GM23248 (cell line): ENCODE measurements at regions not wholly inside any gene's neighbourhood (a gene's known extent, or its start where the extent isn't known, plus 50 kb on each side); places are given as distances from the start of the nearest gene placed in this dataset.
"Not testable (repeated sequence)": the region's sequence is repeated elsewhere in the genome, so short reads cannot be mapped to it uniquely, and the experiment has no call there.

Source experiments
- DNase-seq: peaks from one replicate; pipeline ENCODE4 v3.0.0-alpha.2; 2015
- H2AFZ ChIP-seq: fragments of 200-600 bp; sonication (generic); 2 replicates; pipeline ENCODE4 v1.6.1; 2016; ENCODE audit warnings: antibody characterized with exemption
- H3F3A ChIP-seq: fragments of 200-600 bp; sonication (generic); 2 replicates; pipeline ENCODE4 v1.6.1; 2016; ENCODE audit warnings: mild to moderate bottlenecking, antibody characterized with exemption, mixed run types; ENCODE audit not compliant: insufficient read depth
- H3K27ac ChIP-seq: fragments of 200-600 bp; sonication (generic); 2 replicates; pipeline ENCODE4 v1.5.1; 2016; ENCODE audit warnings: mild to moderate bottlenecking
- H3K27me3 ChIP-seq: fragments of 200-600 bp; sonication (generic); replicated peaks from 2 replicates; pipeline ENCODE4 v1.6.1; 2016; ENCODE audit warnings: mild to moderate bottlenecking; ENCODE audit not compliant: insufficient read depth
- H3K36me3 ChIP-seq: fragments of 200-600 bp; sonication (generic); 2 replicates; pipeline ENCODE4 v1.6.1; 2016; ENCODE audit warnings: low read depth, mild to moderate bottlenecking
- H3K4me1 ChIP-seq: fragments of 200-600 bp; sonication (generic); 2 replicates; pipeline ENCODE4 v1.6.1; 2016; ENCODE audit warnings: mild to moderate bottlenecking; ENCODE audit not compliant: insufficient read depth
- H3K4me2 ChIP-seq: fragments of 200-600 bp; sonication (generic); one replicate; pipeline ENCODE4 v1.6.1; 2016; ENCODE audit warnings: mild to moderate bottlenecking; ENCODE audit not compliant: unreplicated experiment
- H3K4me3 ChIP-seq: fragments of 200-600 bp; sonication (generic); 2 replicates; pipeline ENCODE4 v1.5.1; 2016; ENCODE audit warnings: mild to moderate bottlenecking
- H3K79me2 ChIP-seq: fragments of 200-600 bp; sonication (generic); 2 replicates; pipeline ENCODE4 v1.6.1; 2016; ENCODE audit warnings: mild to moderate bottlenecking; ENCODE audit not compliant: insufficient read depth
- H3K9ac ChIP-seq: fragments of 200-600 bp; sonication (generic); 2 replicates; pipeline ENCODE4 v1.6.1; 2016; ENCODE audit warnings: mild to moderate bottlenecking
- H3K9me2 ChIP-seq: fragments of 200-600 bp; sonication (generic); 2 replicates; pipeline ENCODE4 v1.6.1; 2016; ENCODE audit warnings: mixed run types, mild to moderate bottlenecking, moderate library complexity; ENCODE audit not compliant: insufficient read depth
- H3K9me3 ChIP-seq: fragments of 200-600 bp; sonication (generic); one replicate; pipeline ENCODE4 v1.6.1; 2017; ENCODE audit warnings: low read depth
- H4K20me1 ChIP-seq: fragments of 200-600 bp; sonication (generic); 2 replicates; pipeline ENCODE4 v1.6.0; 2016; ENCODE audit not compliant: insufficient read depth
- EZH2 ChIP-seq: fragments of 200-600 bp; sonication (generic); IDR thresholded peaks from 2 replicates; pipeline ENCODE4 v1.6.1; 2018; ENCODE audit warnings: antibody characterized with exemption, mild to moderate bottlenecking; ENCODE audit not compliant: insufficient read depth, poor library complexity, severe bottlenecking
- EZH2phosphoT487 ChIP-seq: fragments of 200-600 bp; sonication (generic); IDR thresholded peaks from 2 replicates; pipeline ENCODE4 v1.6.1; 2018; ENCODE audit warnings: antibody characterized with exemption, moderate library complexity, mild to moderate bottlenecking, low read depth; ENCODE audit not compliant: insufficient read depth
- WGBS, 2 experiments: methylation state at CpG; one replicate each; pipeline ENCODE4 v1.1.6; 2015 to 2017; ENCODE audit warnings: low lambda C conversion rate in 2 of 2, low coverage in 1 of 2; ENCODE audit errors: missing lambda C conversion rate in 2 of 2; 5-methylcytosine and 5-hydroxymethylcytosine counted together
- in situ Hi-C: fragments of 300-500 bp; cut with MboI; formaldehyde crosslinking; loops from 2 replicates; pipeline ENCODE4 v1.15.0; 2020

DNA sequence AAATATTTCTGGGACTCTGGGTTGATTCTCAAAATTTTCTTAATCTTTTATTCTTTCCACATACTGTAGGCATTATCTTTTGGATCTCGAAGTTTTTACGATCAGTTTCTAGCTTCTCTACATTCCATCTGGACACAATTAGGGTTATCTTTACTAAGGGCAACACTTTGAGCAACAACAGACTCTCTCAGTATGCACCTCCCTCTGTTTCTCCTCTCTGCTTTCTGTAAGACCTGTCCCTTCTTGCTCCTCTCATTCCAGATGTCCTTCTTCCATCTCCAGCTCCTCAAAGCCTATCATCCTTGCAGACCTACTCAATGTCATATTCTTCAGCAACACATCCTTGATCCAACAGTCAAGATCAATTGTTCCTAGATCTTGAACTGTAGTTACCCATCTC lies 457.0 kb downstream of the SLC6A15 start:
- no peaks in the 10 kb centered on the region for H3F3A ChIP-seq

GRCh38 chr12:84446478-84446877 lies 466.1 kb downstream of the SLC6A15 start:
- H3K4me1 ChIP-seq, H2AFZ ChIP-seq, H3K79me2 ChIP-seq, H3K27ac ChIP-seq, H3K4me3 ChIP-seq, H3K9ac ChIP-seq, in situ Hi-C loops, H3K9me3 ChIP-seq, H4K20me1 ChIP-seq, H3K27me3 ChIP-seq, H3K9me2 ChIP-seq, H3K4me2 ChIP-seq, DNase-seq, H3K36me3 ChIP-seq, H3F3A ChIP-seq: not testable (repeated sequence)
- 94 to 97% methylated on average over 3 of the region's 3 CpGs for WGBS, 2 experiments

More for the DNA sequence above, 457.0 kb downstream of the SLC6A15 start:
- H2AFZ ChIP-seq = no peak overlapping the region
- H4K20me1 ChIP-seq = no peaks in the 10 kb centered on the region
- H3K79me2 ChIP-seq = no peaks in the 10 kb centered on the region
- TF ChIP-seq EZH2phosphoT487 = no peak
- TF ChIP-seq EZH2 = no peak
- no peak overlapping the region for H3K4me3 ChIP-seq
- no peaks in the 10 kb centered on the region for H3K9me3 ChIP-seq
- H3K36me3 ChIP-seq = no peaks in the 10 kb centered on the region
- no peak for DNase-seq
- H3K4me1 ChIP-seq = no peaks in the 10 kb centered on the region
- in situ Hi-C loops = no loop called here
- H3K9ac ChIP-seq = no peak overlapping the region
- H3K27me3 ChIP-seq = no peaks in the 10 kb centered on the region
- H3K27ac ChIP-seq = no peak overlapping the region
- no peaks in the 10 kb centered on the region for H3K9me2 ChIP-seq
- no peak overlapping the region for H3K4me2 ChIP-seq
- WGBS, 2 experiments = 2 to 10% methylated on average over 2 of the region's 2 CpGs

GRCh38 chr12:84436134-84436533 lies 476.5 kb downstream of the SLC6A15 start:
- no peaks in the 10 kb centered on the region for H3K36me3 ChIP-seq
- H3K9me3 ChIP-seq = no peaks in the 10 kb centered on the region
- no peaks in the 10 kb centered on the region for H3K79me2 ChIP-seq
- H3K9me2 ChIP-seq = no peaks in the 10 kb centered on the region
- in situ Hi-C loops = no loop called here
- no peak overlapping the region for H3K27ac ChIP-seq
- no peak overlapping the region for H3K4me3 ChIP-seq
- no peak overlapping the region for H2AFZ ChIP-seq
- no peak overlapping the region for H3K4me2 ChIP-seq
- H3K9ac ChIP-seq = no peak overlapping the region
- H4K20me1 ChIP-seq = no peaks in the 10 kb centered on the region
- H3K4me1 ChIP-seq = no peaks in the 10 kb centered on the region
- H3F3A ChIP-seq = no peaks in the 10 kb centered on the region
- H3K27me3 ChIP-seq = no peaks in the 10 kb centered on the region
- TF ChIP-seq EZH2phosphoT487 (no peak), EZH2 (no peak)
- WGBS, 2 experiments = 78 to 86% methylated on average over 1 of the region's 1 CpG
- no peak for DNase-seq

DNA sequence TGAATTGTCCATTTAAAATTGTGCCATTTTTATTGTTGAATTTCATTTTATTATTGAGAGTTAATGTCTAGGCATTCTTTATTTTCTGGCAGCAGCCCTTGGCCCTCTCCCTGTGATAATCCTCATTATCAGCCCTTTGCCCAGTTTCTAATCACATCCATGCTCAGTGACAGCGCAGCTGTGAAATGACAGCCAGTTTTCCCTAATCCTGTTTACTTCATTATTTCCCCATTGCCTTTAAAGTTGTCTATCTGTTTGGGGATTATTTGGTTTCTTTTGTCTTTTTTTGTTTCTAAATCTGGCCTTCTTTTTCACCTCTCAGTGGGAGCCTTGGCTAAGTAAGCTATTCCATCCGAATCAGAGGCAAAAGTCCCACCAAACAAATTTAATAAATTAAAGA lies 476.9 kb downstream of the SLC6A15 start:
- H2AFZ ChIP-seq = no peak overlapping the region
- H3K4me1 ChIP-seq = no peaks in the 10 kb centered on the region
- no peak for DNase-seq
- H3K27me3 ChIP-seq = no peaks in the 10 kb centered on the region
- no peaks in the 10 kb centered on the region for H3K9me3 ChIP-seq
- no peaks in the 10 kb centered on the region for H4K20me1 ChIP-seq
- no peaks in the 10 kb centered on the region for H3K79me2 ChIP-seq
- H3K9ac ChIP-seq = no peak overlapping the region
- H3K27ac ChIP-seq = no peak overlapping the region
- H3K36me3 ChIP-seq = no peaks in the 10 kb centered on the region
- no peak overlapping the region for H3K4me2 ChIP-seq
- 48 to 65% methylated on average over 2 of the region's 2 CpGs for WGBS, 2 experiments
- no peak for TF ChIP-seq EZH2
- TF ChIP-seq EZH2phosphoT487 = no peak
- H3K4me3 ChIP-seq = no peak overlapping the region
- H3K9me2 ChIP-seq = no peaks in the 10 kb centered on the region
- in situ Hi-C loops = no loop called here
- H3F3A ChIP-seq = no peaks in the 10 kb centered on the region

DNA sequence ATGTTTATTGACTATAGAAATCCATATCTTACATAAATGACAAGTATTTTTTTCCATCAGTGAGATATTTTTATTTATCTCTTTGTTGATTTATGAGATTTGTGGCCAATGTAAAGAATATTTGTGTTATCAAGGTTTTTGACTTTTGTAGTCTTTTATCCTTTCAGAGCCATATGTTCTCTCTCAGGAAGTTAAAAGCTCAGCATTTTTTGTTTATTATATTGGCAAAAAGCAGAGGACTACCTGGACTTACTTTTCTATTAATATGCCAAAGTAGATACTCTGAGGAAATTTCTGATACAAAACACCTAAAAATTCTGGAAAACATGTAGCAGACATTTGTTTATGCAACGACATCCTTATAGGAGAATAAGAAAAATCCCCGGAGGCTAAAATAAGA lies 490.3 kb downstream of the SLC6A15 start:
- Histone ChIP-seq H3K4me1 (no peaks in the 10 kb centered on the region), H3K4me3 (no peak overlapping the region), H3F3A (no peaks in the 10 kb centered on the region), H3K27me3 (no peaks in the 10 kb centered on the region), H3K36me3 (no peaks in the 10 kb centered on the region), H3K9ac (no peak overlapping the region), H2AFZ (no peak overlapping the region), H3K9me3 (no peaks in the 10 kb centered on the region), H3K79me2 (no peaks in the 10 kb centered on the region), H3K27ac (no peak overlapping the region), H3K4me2 (no peak overlapping the region), H3K9me2 (no peaks in the 10 kb centered on the region), H4K20me1 (no peaks in the 10 kb centered on the region)
- TF ChIP-seq EZH2phosphoT487 (no peak), EZH2 (no peak)
- 83 to 88% methylated on average over 2 of the region's 2 CpGs for WGBS, 2 experiments
- no peak for DNase-seq
- in situ Hi-C loops = loop anchor here (25.0 kb wide), 1 partner anchor 415 kb away; no protein-coding TSS in a partner anchor
